Neutrophil (primary cell): ENCODE measurements at regions not wholly inside any gene's neighbourhood (a gene's known extent, or its start where the extent isn't known, plus 50 kb on each side); places are given as distances from the start of the nearest gene placed in this dataset.

Source experiments
- H3K27ac ChIP-seq: fragments of 200-600 bp; sonication (generic); 2 replicates; pipeline ENCODE4 v1.5.1; 2016; ENCODE audit warnings: mild to moderate bottlenecking, moderate library complexity
- H3K27me3 ChIP-seq: fragments of 200-600 bp; sonication (generic); 2 replicates; pipeline ENCODE4 v1.6.0; 2016; ENCODE audit warnings: mild to moderate bottlenecking
- H3K36me3 ChIP-seq: fragments of 200-600 bp; sonication (generic); 2 replicates; pipeline ENCODE4 v1.5.1; 2017
- H3K4me1 ChIP-seq, 2 experiments: fragments of 200-600 bp in 1 of 2; sonication (generic) in 1 of 2; 1 replicate in 1 of 2; 2 replicates in 1 of 2; pipeline versions ENCODE4 v1.5.1 to v1.6.1; 2013 to 2016; ENCODE audit warnings: low read depth in 1 of 2, low read length in 1 of 2, mild to moderate bottlenecking in 1 of 2, moderate library complexity in 1 of 2; ENCODE audit not compliant: control insufficient read depth in 1 of 2, insufficient read depth in 1 of 2
- H3K4me3 ChIP-seq, 2 experiments: fragments of 200-600 bp in 1 of 2; sonication (generic) in 1 of 2; 1 replicate in 1 of 2; 2 replicates in 1 of 2; pipeline ENCODE4 v1.5.1; 2013 to 2016; ENCODE audit warnings: low read depth in 1 of 2, low read length in 1 of 2, mild to moderate bottlenecking in 1 of 2, moderate library complexity in 1 of 2
- H3K9me3 ChIP-seq: fragments of 200-600 bp; sonication (generic); 2 replicates; pipeline ENCODE4 v1.5.1; 2016
- CTCF ChIP-seq: fragments of 200-600 bp; sonication (generic); IDR thresholded peaks from 2 replicates; pipeline ENCODE4 v1.5.1; 2016; ENCODE audit warnings: antibody characterized with exemption

DNA sequence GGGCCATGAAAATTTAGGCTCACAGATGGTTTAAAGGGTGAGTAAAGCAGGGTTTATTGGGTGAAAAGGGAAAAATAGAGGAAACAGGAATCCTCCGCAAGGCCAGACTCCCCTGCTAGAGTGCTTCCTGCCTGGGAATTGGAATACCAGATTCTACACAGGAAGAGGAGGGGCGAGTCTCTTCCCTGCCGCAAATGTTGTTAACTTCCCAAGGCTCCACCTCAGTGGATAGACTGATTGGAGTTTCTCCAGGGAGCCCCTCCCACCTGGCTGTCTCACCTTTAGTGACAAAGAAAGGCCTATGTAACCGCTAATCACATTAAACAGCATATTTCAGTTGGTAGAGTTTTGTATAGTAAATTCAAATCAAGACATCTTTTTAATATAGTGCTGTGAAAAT lies 1450.1 kb downstream of the KCNT2 start:
- H3K4me1 ChIP-seq: no peaks in the 10 kb centered on the region
- TF ChIP-seq CTCF: no peak
- H3K9me3 ChIP-seq: no peaks in the 10 kb centered on the region
- H3K36me3 ChIP-seq: no peaks in the 10 kb centered on the region
- H3K27ac ChIP-seq: no peak overlapping the region
- no peaks in the 10 kb centered on the region for H3K27me3 ChIP-seq
- no peak overlapping the region for H3K4me3 ChIP-seq

DNA sequence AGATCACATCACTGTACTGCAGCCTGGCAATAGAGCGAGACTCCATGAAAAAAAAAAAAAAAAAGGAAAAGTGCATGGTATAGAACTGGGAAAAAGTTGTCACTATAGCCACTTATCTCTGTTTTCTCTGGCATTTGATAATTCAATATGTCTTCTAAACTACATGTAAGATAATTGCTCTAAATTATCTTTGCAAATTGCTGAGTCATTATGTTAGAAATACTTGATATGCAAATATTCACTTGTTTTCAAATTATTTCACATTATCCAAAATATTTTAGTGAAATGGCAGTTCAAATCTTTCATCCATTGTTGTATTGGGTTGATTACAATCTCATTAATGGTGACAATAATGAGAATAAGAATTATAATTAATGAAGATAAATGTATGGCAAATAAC lies 1455.1 kb downstream of the KCNT2 start:
- no peaks in the 10 kb centered on the region for H3K4me1 ChIP-seq
- H3K27me3 ChIP-seq: no peaks in the 10 kb centered on the region
- TF ChIP-seq CTCF: no peak
- H3K4me3 ChIP-seq: no peak overlapping the region
- H3K36me3 ChIP-seq: no peaks in the 10 kb centered on the region
- H3K27ac ChIP-seq: no peak overlapping the region
- H3K9me3 ChIP-seq: no peaks in the 10 kb centered on the region

GRCh38 chr1:195150768-195151167 lies 1457.5 kb downstream of the KCNT2 start:
- TF ChIP-seq CTCF: no peak
- Histone ChIP-seq H3K27ac (no peak overlapping the region), H3K4me3 (no peak overlapping the region), H3K9me3 (no peaks in the 10 kb centered on the region), H3K4me1 (no peaks in the 10 kb centered on the region), H3K36me3 (no peaks in the 10 kb centered on the region), H3K27me3 (no peaks in the 10 kb centered on the region)

GRCh38 chr1:195141294-195141693 lies 1466.9 kb downstream of the KCNT2 start:
- Histone ChIP-seq H3K4me3 (no peak overlapping the region), H3K4me1 (no peaks in the 10 kb centered on the region), H3K9me3 (no peaks in the 10 kb centered on the region), H3K27ac (no peak overlapping the region), H3K36me3 (no peaks in the 10 kb centered on the region), H3K27me3 (no peaks in the 10 kb centered on the region)
- no peak for TF ChIP-seq CTCF

- Histone ChIP-seq H3K27me3 (no peaks in the 10 kb centered on the region), H3K4me1 (no peaks in the 10 kb centered on the region), H3K36me3 (no peaks in the 10 kb centered on the region), H3K4me3 (no peak overlapping the region), H3K27ac (no peak overlapping the region), H3K9me3 (no peaks in the 10 kb centered on the region)
- no peak for TF ChIP-seq CTCF
Measured at GRCh38 chr1:195130598-195130997, 1477.6 kb downstream of the KCNT2 start.

- Histone ChIP-seq H3K4me3 (no peak overlapping the region), H3K9me3 (no peaks in the 10 kb centered on the region)
- no peak for TF ChIP-seq CTCF
Measured at GRCh38 chr1:195122497-195122896, 1485.7 kb downstream of the KCNT2 start.

More at GRCh38 chr1:195122497-195122896, 1485.7 kb downstream of the KCNT2 start:
- H3K27me3 ChIP-seq: no peaks in the 10 kb centered on the region
- no peaks in the 10 kb centered on the region for H3K4me1 ChIP-seq
- H3K27ac ChIP-seq: no peak overlapping the region
- no peaks in the 10 kb centered on the region for H3K36me3 ChIP-seq
